ENCODE measurements at regions not wholly inside any gene's neighbourhood (a gene's known extent, or its start where the extent isn't known, plus 50 kb on each side); places are given as distances from the start of the nearest gene placed in this dataset.
"Not testable (repeated sequence)": the region's sequence is repeated elsewhere in the genome, so short reads cannot be mapped to it uniquely, and the experiment has no call there.

- DNase-seq: no peak
Observed at GRCh38 chr5:42090162-42090561, 165.1 kb downstream of the FBXO4 start.

DNA sequence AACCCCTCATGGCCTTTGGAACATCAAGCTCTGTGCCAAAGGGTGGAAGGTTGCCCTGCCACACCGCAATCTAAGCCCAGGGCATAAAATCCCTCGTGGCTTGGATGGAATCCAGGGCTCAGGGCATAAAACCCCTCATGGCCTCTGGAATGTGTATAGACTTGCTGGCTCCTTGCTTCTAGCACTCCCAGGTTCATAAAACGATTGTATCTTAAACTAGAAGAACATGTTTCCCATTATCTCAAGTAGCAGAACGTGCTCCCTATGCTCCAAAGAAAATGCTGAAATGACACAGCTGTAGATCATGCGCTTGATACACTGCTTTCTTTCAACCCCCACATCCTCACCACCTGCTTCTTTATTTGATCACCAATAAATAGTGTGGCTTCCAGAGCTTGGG is 174.8 kb downstream of the FBXO4 start:
- DNase-seq: not testable (repeated sequence)

DNA sequence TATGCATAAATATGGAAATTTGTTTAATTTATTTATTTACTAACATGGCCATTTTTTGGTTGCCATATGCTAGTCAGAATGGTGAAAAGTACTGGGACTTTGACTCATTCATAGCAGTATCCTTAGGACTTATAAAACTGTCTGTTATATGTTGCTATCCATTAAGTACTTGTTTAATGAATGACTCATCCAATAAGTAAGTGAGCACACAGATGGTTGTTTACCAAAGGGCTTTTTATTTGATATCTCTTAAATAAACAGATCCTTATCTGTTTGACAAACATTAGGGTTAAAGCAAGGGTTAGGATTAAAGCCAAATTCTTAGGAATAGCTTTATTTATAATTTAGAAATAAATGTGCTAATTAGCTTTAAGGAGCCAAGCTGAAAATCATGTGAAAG is 183.4 kb downstream of the FBXO4 start:
- DNase-seq: no peak

DNA sequence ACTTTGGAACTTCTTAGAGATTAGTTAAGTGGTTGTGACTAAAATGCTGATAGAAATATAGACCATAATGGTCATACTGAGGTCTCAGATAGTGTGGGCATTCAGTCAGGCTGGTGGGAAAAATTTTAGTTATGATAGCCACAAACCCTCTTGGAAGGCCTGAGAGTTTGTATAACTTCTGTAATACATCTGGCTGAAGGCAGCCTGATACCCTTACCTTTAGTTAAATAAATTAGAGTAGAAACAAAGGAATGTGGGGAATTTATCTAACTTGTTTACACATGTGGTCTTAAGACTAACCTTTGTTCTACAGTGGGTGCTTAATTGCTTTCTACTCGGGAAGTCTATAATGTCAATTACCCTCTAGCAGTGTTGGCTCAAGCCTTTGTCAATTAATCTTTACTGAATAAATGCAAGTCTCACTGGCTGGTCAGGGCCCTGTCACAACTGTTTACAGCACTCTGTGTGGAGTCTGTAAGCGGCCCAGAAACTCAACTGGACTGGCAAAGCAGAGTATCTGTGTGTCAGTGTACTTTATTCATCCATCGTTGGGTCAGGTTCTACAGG is 184.0 kb downstream of the FBXO4 start:
- no peak for DNase-seq

- not testable (repeated sequence) for DNase-seq
Observed at GRCh38 chr5:42115721-42116120, 190.6 kb downstream of the FBXO4 start.

- DNase-seq: no peak
Observed at GRCh38 chr5:42120070-42120469, 195.0 kb downstream of the FBXO4 start.

DNA sequence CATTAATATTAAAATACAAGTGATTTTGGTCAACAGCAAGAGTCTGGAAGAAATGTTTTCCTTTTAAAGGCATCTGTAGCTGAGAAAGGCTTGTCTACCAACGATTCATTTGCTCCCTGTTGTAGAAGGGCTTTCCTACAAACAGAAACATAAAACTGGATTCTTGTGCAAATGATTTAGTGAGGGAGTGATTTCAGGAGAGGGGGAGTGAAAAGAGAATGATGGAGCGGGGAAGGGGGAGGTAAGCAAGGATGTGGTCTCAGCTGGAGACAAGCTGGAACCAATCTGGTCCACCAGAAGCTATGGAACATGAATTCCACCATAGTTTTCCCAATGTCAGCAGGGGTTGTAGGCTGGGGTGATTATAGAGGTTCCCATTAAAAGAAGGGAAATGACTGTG is 196.3 kb downstream of the FBXO4 start:
- DNase-seq: no peak

GRCh38 chr5:42131081-42131480 is 206.0 kb downstream of the FBXO4 start:
- DNase-seq: no peak

DNA sequence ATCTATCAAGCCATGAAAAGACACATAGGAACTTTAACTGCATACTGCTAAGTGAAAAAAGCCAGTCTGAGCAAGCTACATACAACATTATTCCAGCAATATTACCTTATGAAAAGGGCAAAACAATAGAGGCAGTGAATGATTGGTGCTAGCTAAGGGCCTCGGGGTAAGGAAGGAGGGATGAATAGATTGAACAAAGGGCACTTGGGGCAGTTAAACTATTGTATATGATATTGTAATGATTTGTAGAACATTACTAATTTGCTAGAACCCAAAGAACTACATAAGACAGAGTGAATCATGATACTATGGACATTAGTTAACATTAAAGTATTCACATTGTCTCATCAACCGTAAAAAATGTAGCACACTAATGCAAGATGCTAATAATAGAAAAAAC is 218.3 kb downstream of the FBXO4 start:
- no peak for DNase-seq

DNA sequence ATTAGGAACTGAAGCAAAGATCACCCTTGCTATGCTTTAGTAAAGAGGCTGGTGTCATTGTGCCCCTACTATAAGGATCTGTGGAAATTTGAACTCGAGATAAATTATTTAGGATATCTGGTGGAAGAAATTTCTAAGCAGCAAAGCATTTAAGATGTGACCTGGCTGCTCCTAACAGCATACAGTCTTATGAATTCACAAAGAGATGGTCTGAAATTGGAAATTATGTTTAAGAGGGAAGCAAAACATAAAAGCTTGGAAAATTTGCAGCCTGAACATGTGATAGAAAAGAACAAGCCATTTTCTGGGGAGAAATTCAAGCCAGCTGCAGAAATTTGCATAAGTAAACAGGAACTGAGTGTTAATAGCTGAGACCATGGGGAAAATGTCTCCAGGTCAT is 223.7 kb downstream of the FBXO4 start:
- DNase-seq: no peak

- DNase-seq: no peak
Observed at GRCh38 chr5:42157215-42157614, 232.1 kb downstream of the FBXO4 start.

DNA sequence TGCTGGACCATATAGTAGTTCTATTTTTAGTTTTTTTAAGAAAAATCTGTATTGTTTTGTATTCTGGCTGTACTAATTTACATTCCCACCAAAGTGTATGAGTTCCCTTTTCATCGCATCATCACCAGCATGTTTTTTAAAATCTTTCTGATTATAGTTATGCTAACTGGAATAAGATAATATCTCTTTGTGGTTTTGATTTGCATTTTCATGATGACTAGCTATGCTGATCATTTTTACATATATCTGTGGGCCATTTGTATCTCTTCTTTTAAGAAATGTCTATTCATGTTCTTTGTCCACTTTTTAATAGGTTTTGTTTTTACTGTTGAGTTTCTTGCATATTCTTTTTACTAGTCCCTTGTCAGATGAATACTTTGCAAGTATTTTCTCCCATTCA is 238.0 kb downstream of the FBXO4 start:
- no peak for DNase-seq

GRCh38 chr5:42168091-42168670 is 243.1 kb downstream of the FBXO4 start:
- DNase-seq: no peak

- DNase-seq: not testable (repeated sequence)
Observed at GRCh38 chr5:42176118-42176517, 247.1 kb upstream of the GHR start.

GRCh38 chr5:42179843-42180242 is 243.4 kb upstream of the GHR start:
- DNase-seq: not testable (repeated sequence)

- no peak for DNase-seq
Observed at GRCh38 chr5:42216904-42217303, 206.3 kb upstream of the GHR start.

DNA sequence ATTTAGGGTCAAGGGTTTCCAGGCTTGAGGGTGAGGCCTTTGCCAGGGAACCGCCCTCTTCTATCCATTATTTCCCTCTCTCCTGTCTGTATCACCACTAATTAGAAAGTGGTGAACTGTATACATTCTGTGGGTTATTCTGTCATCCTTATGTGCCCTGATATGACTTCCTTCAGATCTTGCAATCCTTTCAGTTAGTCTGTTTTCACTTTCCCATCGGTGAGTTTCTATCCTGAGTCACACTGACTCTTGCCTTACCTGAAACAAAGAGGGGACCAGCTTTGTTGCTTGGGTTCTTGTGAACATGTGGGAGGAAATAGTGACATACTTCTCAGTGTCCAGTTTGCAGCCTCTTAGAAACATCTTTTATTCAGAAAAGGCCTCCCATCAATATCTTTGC is 205.4 kb upstream of the GHR start:
- DNase-seq: no peak

DNA sequence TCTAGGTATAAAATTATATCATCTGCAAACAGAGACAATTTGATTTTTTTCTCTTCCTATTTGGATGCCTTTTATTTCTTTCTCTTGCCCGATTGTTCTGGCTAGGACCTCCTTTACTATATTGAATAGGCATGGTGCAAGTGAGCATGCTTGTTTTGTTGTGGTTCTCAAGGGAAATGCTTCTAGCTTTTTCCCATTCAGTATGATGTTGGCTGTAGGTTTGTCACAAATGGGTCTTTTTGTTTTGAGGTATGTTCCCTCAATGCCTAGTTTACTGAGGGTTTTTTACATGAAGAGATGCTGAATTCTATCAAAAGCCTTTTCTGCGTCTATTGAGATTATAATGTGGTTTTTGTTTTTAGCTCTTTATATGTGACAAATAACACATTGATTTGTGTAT is 198.2 kb upstream of the GHR start:
- no peak for DNase-seq

DNA sequence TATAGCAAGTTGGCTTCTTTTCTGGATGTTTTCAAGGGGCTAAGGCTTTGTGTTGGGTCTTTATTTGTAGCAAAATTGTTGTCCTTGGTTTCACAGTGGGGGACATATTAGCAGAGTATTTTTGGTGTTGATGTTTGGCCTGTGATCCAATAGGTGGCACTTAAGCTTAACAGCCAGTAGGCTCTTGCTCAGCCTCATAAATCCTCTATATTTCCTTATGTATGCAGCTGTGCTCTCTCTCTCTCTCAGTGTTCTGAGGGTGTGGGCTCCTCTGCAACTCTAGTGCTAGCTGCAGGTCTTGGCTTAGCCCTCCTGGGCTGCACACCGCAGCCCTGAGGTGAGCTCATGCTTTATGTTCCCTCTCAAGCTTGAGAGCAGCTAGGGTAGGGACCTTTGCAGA is 195.0 kb upstream of the GHR start:
- DNase-seq: no peak

- no peak for DNase-seq
Observed at GRCh38 chr5:42230839-42231238, 192.4 kb upstream of the GHR start.

DNA sequence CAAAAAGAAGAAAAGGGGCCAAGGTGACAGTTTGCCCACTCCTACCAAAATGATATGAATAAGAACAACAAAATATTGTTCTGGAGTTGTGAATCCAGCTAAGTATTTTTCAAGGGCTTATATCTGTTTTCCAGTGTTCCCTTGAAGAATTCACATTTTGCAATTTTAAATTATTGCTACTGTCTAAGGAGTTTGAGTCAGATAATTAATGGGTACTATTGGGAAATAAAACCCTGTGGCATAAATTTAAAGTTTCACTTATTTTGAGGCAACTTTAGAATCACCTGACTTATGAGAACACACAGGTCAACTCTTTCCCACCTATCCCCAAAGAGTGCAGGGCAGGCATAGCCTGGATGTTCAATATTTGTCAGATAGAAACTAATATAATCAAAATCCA is 188.0 kb upstream of the GHR start:
- no peak for DNase-seq

GRCh38 chr5:42235837-42236236 is 187.4 kb upstream of the GHR start:
- DNase-seq: no peak

DNA sequence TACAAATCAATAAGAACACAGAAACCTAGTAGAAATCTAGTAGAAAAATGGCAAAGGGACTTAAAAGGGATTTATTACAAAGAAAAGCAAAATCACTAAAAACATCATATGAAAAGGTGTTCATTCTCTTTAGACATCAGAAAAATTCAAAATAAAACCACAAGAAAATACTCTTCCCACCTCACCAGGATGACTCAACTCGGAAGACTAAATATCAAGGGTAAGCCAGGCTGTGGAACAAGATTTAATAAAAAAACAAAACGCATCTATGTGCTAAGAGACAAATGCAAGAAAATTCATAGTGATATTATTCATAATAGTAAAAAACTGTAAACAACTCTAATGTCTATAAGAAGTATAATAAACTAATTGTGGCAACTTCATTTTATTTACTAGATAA is 181.6 kb upstream of the GHR start:
- no peak for DNase-seq

DNA sequence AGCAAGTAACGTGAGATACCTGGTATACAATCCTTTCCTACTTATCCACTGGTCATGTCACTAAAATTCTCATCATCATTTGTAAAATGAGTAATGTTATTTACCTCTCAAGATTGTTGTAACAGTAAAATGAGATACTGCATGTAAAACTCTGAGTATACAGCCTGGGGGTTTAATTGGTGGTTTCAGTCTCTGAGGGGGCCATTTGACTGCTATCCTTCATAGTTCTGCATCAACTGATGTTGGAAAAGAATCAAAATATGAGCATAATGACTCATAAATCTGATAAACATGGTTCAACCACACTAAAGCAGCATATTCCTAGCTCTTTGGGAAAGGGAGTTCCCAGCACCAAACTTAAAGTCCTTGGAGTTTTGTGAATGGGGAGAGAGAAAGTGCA is 181.0 kb upstream of the GHR start:
- no peak for DNase-seq

GRCh38 chr5:42242881-42243485 is 180.3 kb upstream of the GHR start:
- DNase-seq: no peak
